Erythroblast (primary cell): ENCODE measurements at regions not wholly inside any gene's neighbourhood (a gene's known extent, or its start where the extent isn't known, plus 50 kb on each side); places are given as distances from the start of the nearest gene placed in this dataset.

Source experiments
- GATA1 ChIP-seq: IDR thresholded peaks from 2 replicates; pipeline ENCODE4 v1.6.1; 2011; ENCODE audit warnings: low read depth, mild to moderate bottlenecking, control low read depth, low read length, moderate library complexity
- POLR2A ChIP-seq: IDR thresholded peaks from 2 replicates; pipeline ENCODE4 v1.6.1; 2011; ENCODE audit warnings: mild to moderate bottlenecking, low read length

GRCh38 chr10:108384378-108384777 is 1219.9 kb upstream of the SORCS1 start:
- TF ChIP-seq POLR2A (no peak), GATA1 (no peak)
